Endothelial cell of hepatic sinusoid (primary cell): ENCODE measurements at regions not wholly inside any gene's neighbourhood (a gene's known extent, or its start where the extent isn't known, plus 50 kb on each side); places are given as distances from the start of the nearest gene placed in this dataset.
"Not testable (repeated sequence)": the region's sequence is repeated elsewhere in the genome, so short reads cannot be mapped to it uniquely, and the experiment has no call there.

Experiments used
- in situ Hi-C: cut with HindIII; loops from 2 replicates; pipeline ENCODE4 v1.10.0; 2017; ENCODE audit warnings: low sequenced_read_pairs

DNA sequence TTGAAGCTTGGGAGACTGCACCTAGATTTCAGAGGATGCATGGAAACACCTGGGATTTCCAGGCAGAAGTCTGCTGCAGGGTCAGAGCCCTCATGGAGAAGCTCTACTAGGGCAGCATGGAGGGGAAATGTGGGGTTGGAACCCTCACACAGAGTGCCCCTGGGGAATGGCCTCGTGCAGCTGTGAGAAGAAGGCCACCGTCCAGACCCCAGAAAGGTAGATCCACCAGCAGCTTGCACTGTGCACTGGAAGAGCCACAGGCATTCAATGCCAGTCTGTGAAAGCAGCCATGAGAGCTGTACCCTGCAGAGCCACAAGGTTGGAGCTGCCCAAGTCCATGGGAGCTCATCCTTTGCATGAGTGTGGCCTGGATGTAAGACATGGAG is 285.3 kb upstream of the FAM174A start:
- in situ Hi-C loops: no loop called here

- in situ Hi-C loops: no loop called here
Measured at GRCh38 chr5:100249211-100249883, 285.8 kb upstream of the FAM174A start.

DNA sequence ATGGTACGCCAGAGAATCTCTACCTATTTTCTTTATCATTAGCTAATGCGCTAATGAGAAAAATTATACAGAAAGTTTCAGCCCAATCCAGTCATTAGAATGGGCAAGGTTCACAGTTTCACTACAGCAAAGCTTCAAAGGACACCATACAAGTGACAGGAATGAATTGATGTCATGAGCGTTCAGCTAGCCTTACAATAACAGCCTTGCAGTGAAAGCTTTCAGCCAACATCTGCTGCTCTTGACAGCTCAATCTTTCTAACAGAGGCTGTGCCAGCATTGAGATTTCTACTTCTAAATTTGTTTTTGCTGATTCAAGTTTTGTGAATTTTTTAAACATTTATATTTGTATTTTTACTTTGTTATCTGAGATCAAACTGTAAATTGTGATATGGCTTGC is 302.4 kb upstream of the FAM174A start:
- in situ Hi-C loops: no loop called here

DNA sequence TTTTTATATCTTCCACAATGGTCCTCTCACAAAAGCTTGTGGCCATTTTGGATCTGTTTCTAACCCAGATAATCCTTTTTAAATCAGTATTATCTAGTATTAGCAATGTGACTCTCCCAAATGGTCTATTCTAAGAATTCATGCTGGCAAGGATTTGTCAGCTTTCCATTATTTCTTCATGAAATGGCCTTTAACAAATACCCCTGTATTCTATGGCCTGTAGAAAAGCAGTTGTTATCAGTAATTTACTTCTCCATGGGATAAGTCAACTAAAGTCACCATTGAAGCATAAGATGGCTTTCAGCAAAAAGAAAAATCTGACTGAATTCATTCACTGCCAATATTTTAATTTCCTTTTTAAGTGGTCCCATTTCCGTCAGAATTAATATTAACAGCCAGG is 346.4 kb upstream of the FAM174A start:
- in situ Hi-C loops: loop anchor here (10.0 kb wide), 1 partner anchor 1286 kb away; no protein-coding TSS in a partner anchor

GRCh38 chr5:100188339-100188738 is 346.8 kb upstream of the FAM174A start:
- in situ Hi-C loops: loop anchor here (10.0 kb wide), 1 partner anchor 1286 kb away; no protein-coding TSS in a partner anchor

DNA sequence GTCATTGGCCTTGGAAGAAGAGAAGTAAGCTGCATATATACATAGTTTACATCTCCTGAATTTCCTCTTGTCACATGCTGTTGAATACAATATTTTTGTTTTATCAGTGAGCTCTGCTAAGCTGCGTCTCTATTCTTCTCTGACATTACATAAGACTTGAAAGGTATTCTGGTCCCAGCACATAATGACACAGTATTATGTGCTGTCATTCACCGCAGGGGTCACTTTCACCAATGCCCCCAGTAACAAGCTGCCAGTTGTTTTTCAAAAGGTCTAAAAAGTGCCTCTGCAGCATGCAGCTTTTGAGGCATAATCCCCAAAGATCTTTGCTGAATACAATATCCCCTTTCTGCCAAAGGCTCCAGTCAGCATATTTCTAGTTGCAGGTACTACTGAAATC is 349.0 kb upstream of the FAM174A start:
- in situ Hi-C loops: loop anchor here (10.0 kb wide), 1 partner anchor 1289 kb away; no protein-coding TSS in a partner anchor

DNA sequence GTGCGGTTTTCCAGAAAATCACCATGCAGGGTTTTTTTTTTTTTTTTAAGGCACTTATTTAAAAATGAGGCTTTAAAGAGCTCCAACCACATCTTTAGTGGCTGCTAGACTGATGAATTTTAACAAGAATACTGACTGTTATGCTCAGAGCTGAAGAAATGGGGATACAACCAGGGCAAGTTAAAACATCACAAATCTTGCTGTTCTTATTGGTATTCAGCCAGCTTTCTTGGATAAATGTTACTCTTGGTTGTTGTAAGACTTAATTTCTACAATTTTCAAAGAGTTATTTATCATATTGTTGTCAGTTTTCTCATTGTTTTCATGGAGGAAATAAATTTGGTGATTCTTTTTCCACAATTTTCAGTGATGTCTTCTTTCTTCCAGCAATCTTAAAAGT is 352.8 kb upstream of the FAM174A start:
- in situ Hi-C loops: loop anchor here (10.0 kb wide), 1 partner anchor 1292 kb away; no protein-coding TSS in a partner anchor

- in situ Hi-C loops: no loop called here
Measured at GRCh38 chr5:100175346-100175745, 359.8 kb upstream of the FAM174A start.

- in situ Hi-C loops: no loop called here
Measured at GRCh38 chr5:100165309-100165708, 369.9 kb upstream of the FAM174A start.

GRCh38 chr5:100161868-100162267 is 373.3 kb upstream of the FAM174A start:
- in situ Hi-C loops: no loop called here

- in situ Hi-C loops: no loop called here
Measured at GRCh38 chr5:100157066-100157465, 378.1 kb upstream of the FAM174A start.

DNA sequence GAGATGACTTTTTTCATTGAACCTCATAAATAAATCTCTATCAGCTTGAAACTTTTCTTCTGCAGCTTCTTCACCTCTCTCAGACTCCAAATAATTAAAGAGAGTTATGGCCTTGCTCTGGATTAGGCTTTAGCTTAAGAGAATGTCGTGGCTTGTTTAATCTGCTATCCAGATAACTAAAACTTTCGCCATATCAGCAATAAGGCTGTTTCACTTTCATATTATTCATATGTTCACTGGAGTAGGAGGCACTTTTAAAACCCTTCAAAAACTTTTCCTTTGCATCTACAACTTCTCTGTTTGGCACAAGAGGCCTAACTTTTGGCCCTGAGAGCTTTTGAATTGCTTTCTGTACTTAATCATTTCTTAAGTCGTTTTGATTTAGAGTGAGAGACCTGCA is 386.9 kb upstream of the FAM174A start:
- in situ Hi-C loops: no loop called here

GRCh38 chr5:100142607-100143006 is 392.6 kb upstream of the FAM174A start:
- in situ Hi-C loops: no loop called here

GRCh38 chr5:100131161-100131560 is 404.0 kb upstream of the FAM174A start:
- in situ Hi-C loops: no loop called here

DNA sequence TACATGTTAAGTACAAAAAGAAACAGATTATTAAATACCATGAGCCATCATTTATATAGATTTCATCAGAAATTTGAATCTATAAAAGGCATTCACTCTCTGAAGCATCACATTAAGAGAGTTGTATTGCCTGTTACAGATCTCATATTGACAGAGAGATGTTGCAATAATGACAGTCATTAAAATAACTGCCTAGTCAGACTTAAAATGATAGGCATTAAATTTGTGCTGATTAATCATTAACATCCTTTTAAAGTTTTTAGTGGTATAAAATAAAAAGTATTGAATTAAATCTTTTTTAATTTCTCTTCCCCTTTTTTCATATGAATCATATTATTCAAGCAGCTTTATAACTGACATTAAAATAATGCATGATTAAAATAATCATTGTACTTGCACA is 404.9 kb upstream of the FAM174A start:
- in situ Hi-C loops: no loop called here

- in situ Hi-C loops: no loop called here
Measured at GRCh38 chr5:100119903-100120302, 415.3 kb upstream of the FAM174A start.

DNA sequence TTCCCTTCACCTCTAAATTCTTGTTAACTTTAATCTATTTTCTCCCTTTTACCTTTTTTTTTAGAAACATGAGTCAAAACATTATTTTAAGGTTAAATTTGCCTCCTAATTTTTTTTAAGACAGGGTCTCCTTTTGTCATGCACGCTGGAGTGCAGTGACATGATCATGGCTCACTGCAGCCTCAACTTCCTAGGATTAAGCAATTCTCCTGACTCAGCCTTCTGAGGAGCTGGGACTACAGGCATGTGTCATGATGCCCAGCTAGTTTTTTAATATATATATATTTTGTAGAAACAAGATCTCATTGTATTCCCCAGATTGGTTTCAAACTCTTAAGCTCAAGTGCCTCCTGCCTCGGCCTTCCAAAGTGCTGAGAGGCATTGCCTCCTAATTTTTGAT is 424.7 kb upstream of the FAM174A start:
- in situ Hi-C loops: no loop called here

- in situ Hi-C loops: no loop called here
Measured at GRCh38 chr5:100108883-100109282, 426.3 kb upstream of the FAM174A start.

DNA sequence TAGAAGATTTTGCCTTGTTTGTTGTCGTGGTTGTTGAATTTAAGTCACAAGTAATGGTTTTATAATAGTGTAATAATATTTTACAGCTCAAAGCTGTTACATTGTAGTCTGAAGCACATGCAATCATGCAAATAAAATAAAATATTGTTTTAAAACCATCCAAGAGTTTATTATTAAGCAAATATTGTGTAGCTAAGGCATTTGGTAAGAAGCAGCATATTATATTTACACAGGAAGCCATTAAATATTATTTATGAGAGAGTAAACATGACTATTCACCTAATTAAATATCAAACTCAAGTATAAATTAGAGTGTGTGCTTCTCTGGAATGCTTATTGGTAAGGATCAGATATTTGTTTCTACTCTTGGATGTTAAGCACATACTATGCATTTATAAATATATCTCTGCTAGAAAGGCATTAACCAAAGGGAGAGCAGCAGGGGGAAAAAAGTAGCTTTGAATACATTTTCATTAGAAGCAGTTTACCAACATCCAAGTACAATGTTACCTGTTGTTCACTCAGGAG is 431.5 kb upstream of the FAM174A start:
- in situ Hi-C loops: not testable (repeated sequence)

GRCh38 chr5:100101466-100101865 is 433.7 kb upstream of the FAM174A start:
- in situ Hi-C loops: not testable (repeated sequence)

GRCh38 chr5:100096328-100096727 is 438.8 kb upstream of the FAM174A start:
- in situ Hi-C loops: not testable (repeated sequence)

- in situ Hi-C loops: not testable (repeated sequence)
Measured at GRCh38 chr5:100080703-100081102, 454.5 kb upstream of the FAM174A start.

DNA sequence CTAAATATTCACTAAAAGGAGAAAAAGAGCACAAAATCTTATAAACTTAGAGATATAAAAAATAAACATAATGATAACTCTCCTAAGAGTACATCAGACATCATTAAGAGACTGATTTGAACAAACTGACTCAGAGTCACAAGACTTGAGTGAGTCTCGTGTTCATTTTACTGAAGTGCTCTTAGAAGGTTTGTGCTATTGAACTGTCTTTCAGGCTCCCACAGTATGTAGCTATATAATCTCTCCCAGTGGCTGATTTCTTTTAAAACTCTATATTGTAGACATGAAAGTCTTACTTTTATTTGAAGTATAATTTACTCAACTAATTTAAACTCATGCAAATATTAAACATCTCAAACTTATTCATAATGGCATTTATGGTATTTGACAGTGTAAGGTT is 456.0 kb upstream of the FAM174A start:
- in situ Hi-C loops: not testable (repeated sequence)
